ENCODE measurements at regions not wholly inside any gene's neighbourhood (a gene's known extent, or its start where the extent isn't known, plus 50 kb on each side); places are given as distances from the start of the nearest gene placed in this dataset.
A peak's percentile ranks its signal among the peaks of the same experiment; 100 is the strongest.

GRCh38 chr2:240245184-240245583, 104.7 kb upstream of the OTOS start:
- no peaks in the 10 kb centered on the region for H3K36me3 Mint-ChIP-seq (ENCODE audit: low read depth)
- no peaks in the 10 kb centered on the region for H3K9me3 Mint-ChIP-seq
- H3K36me3 ChIP-seq (ENCODE audit: insufficient read depth, low read length), result no peaks in the 10 kb centered on the region
- TF ChIP-seq CTCF (IDR thresholded peaks at IDR 0.05), result no peak
- H3K27ac ChIP-seq (ENCODE audit: low read depth in 1 of 2, low read length in 2 of 2), result no peak overlapping the region
- H3K9me3 ChIP-seq (ENCODE audit: control insufficient read depth in 1 of 2, insufficient read depth in 1 of 2, low read length in 2 of 2), result peaks cover 0 to 19% of the 10 kb centered on the region in 2 experiments
- no peaks in the 10 kb centered on the region for H3K4me1 ChIP-seq (ENCODE audit: insufficient read depth, low read length)
- no peak overlapping the region for H3K27ac Mint-ChIP-seq
- intact Hi-C loops (cut with DNase I, micrococcal nuclease), result no loop called here
- POLR2A ChIA-PET, result interaction anchor here (0.7 kb wide), 1 partner anchor 13 kb away, joined by 5 read pairs; no protein-coding TSS in a partner anchor
- H3K4me3 ChIP-seq (ENCODE audit: low read length), result no peak overlapping the region
- DNase-seq (no peak), ATAC-seq (ENCODE audit: poor library complexity) (no peak)
- peaks cover 24% of the 10 kb centered on the region for H3K27me3 Mint-ChIP-seq
- no peak overlapping the region for H3K4me3 Mint-ChIP-seq
- peaks cover 0 to 2% of the 10 kb centered on the region in 2 experiments for H3K27me3 ChIP-seq (ENCODE audit: control insufficient read depth in 1 of 2, insufficient read depth in 2 of 2, low read length in 2 of 2)
- H3K4me1 Mint-ChIP-seq (ENCODE audit: low read depth), result no peaks in the 10 kb centered on the region
- CTCF ChIA-PET, result no interaction called here

- no peak overlapping the region for H3K27ac ChIP-seq (ENCODE audit: low read depth in 1 of 2, low read length in 2 of 2)
- intact Hi-C loops (cut with DNase I, micrococcal nuclease), result no loop called here
Measured at GRCh38 chr2:240245706-240246105, 105.2 kb upstream of the OTOS start.

GRCh38 chr2:240246173-240246820, 105.8 kb upstream of the OTOS start:
- DNase-seq (peak in 1 of 14 experiments; percentile 17), ATAC-seq (ENCODE audit: poor library complexity) (no peak)
- intact Hi-C loops (cut with DNase I, micrococcal nuclease), result no loop called here
- ChIA-PET CTCF (no interaction called here), POLR2A (no interaction called here)
- H3K9me3 Mint-ChIP-seq, result no peaks in the 10 kb centered on the region
- no peak overlapping the region for H3K27ac Mint-ChIP-seq
- H3K4me1 ChIP-seq (ENCODE audit: insufficient read depth, low read length), result no peaks in the 10 kb centered on the region
- H3K36me3 ChIP-seq (ENCODE audit: insufficient read depth, low read length), result no peaks in the 10 kb centered on the region
- H3K9me3 ChIP-seq (ENCODE audit: control insufficient read depth in 1 of 2, insufficient read depth in 1 of 2, low read length in 2 of 2), result peaks cover 0 to 23% of the 10 kb centered on the region in 2 experiments
- no peak overlapping the region for H3K4me3 Mint-ChIP-seq
- H3K27me3 ChIP-seq (ENCODE audit: control insufficient read depth in 1 of 2, insufficient read depth in 2 of 2, low read length in 2 of 2), result peaks cover 0 to 2% of the 10 kb centered on the region in 2 experiments
- no peak overlapping the region for H3K27ac ChIP-seq (ENCODE audit: low read depth in 1 of 2, low read length in 2 of 2)
- peaks cover 24% of the 10 kb centered on the region for H3K27me3 Mint-ChIP-seq
- H3K4me3 ChIP-seq (ENCODE audit: low read length), result no peak overlapping the region
- no peaks in the 10 kb centered on the region for H3K4me1 Mint-ChIP-seq (ENCODE audit: low read depth)
- no peaks in the 10 kb centered on the region for H3K36me3 Mint-ChIP-seq (ENCODE audit: low read depth)
- no peak for TF ChIP-seq CTCF (IDR thresholded peaks at IDR 0.05)

More at GRCh38 chr2:240245706-240246105, 105.2 kb upstream of the OTOS start:
- Histone ChIP-seq H3K27me3 (ENCODE audit: control insufficient read depth in 1 of 2, insufficient read depth in 2 of 2, low read length in 2 of 2) (peaks cover 0 to 2% of the 10 kb centered on the region in 2 experiments), H3K4me1 (ENCODE audit: insufficient read depth, low read length) (no peaks in the 10 kb centered on the region), H3K4me3 (ENCODE audit: low read length) (no peak overlapping the region), H3K9me3 (ENCODE audit: control insufficient read depth in 1 of 2, insufficient read depth in 1 of 2, low read length in 2 of 2) (peaks cover 0 to 19% of the 10 kb centered on the region in 2 experiments), H3K36me3 (ENCODE audit: insufficient read depth, low read length) (no peaks in the 10 kb centered on the region)
- Mint-ChIP-seq H3K9me3 (no peaks in the 10 kb centered on the region), H3K4me1 (ENCODE audit: low read depth) (no peaks in the 10 kb centered on the region), H3K4me3 (no peak overlapping the region), H3K36me3 (ENCODE audit: low read depth) (no peaks in the 10 kb centered on the region), H3K27ac (no peak overlapping the region), H3K27me3 (peaks cover 24% of the 10 kb centered on the region)
- TF ChIP-seq CTCF (IDR thresholded peaks at IDR 0.05), result no peak
- no peak for ATAC-seq (ENCODE audit: poor library complexity)
- ChIA-PET POLR2A (no interaction called here), CTCF (no interaction called here)
- DNase-seq, result peak in 1 of 14 experiments; percentile 10

All from CD4-positive, alpha-beta T cell (primary cell).